WTC11 (cell line): ENCODE measurements at regions not wholly inside any gene's neighbourhood (a gene's known extent, or its start where the extent isn't known, plus 50 kb on each side); places are given as distances from the start of the nearest gene placed in this dataset.

Experiments used
- ATAC-seq: fragments of 200-7000 bp; cut with Tn5 transposase; 2 replicates; pipeline ENCODE4 v1.10.0; 2021; ENCODE audit warnings: mild to moderate bottlenecking, moderate library complexity
- CTCF ChIA-PET: fragments of 300-600 bp; sonication (Branson Sonifier 250); formaldehyde crosslinking; loops from one replicate; lab custom pipeline; 2021; ENCODE audit warnings: antibody characterized with exemption; lab: Charles Lee
- POLR2A ChIA-PET: fragments of 350-600 bp; sonication (Branson Sonifier 250); formaldehyde crosslinking; loops from one replicate; lab custom pipeline; 2021; ENCODE audit warnings: antibody characterized with exemption; lab: Charles Lee
- DNase-seq: peaks from one replicate; pipeline ENCODE4 v3.0.0; 2021; ENCODE audit warnings: low spot score
- H3K27ac Mint-ChIP-seq: 2 replicates; pipeline ENCODE4 v1.8.0; 2021; ENCODE audit warnings: mixed read lengths
- H3K27me3 Mint-ChIP-seq: 2 replicates; pipeline ENCODE4 v1.8.0; 2021; ENCODE audit warnings: low read depth, mild to moderate bottlenecking, moderate library complexity, mixed read lengths
- H3K36me3 Mint-ChIP-seq: 2 replicates; pipeline ENCODE4 v1.8.0; 2021; ENCODE audit warnings: mixed read lengths
- H3K4me1 Mint-ChIP-seq: 2 replicates; pipeline ENCODE4 v1.8.0; 2022; ENCODE audit warnings: mixed read lengths
- H3K4me3 Mint-ChIP-seq: 2 replicates; pipeline ENCODE4 v1.8.0; 2021; ENCODE audit warnings: mild to moderate bottlenecking, moderate library complexity, mixed read lengths
- H3K9me3 Mint-ChIP-seq: 2 replicates; pipeline ENCODE4 v1.8.0; 2021; ENCODE audit warnings: mixed read lengths
- AR ChIP-seq: fragments of 250-450 bp; sonication (Bioruptor Pico); IDR thresholded peaks from 2 replicates; pipeline ENCODE4 v1.9.0; 2021; ENCODE audit warnings: mild to moderate bottlenecking
- ARID4B ChIP-seq: sonication (generic); formaldehyde crosslinking; IDR thresholded peaks from 2 replicates; pipeline ENCODE4 v1.8.0; 2023; ENCODE audit warnings: missing genetic modification reagents, mild to moderate bottlenecking, borderline replicate concordance
- ATF1 ChIP-seq: sonication (generic); formaldehyde crosslinking; IDR thresholded peaks from 2 replicates; pipeline ENCODE4 v1.8.1; 2023; ENCODE audit warnings: mild to moderate bottlenecking, moderate library complexity, missing genetic modification reagents
- ESRRA ChIP-seq: sonication (generic); formaldehyde crosslinking; IDR thresholded peaks from 2 replicates; pipeline ENCODE4 v1.8.1; 2022; ENCODE audit warnings: mild to moderate bottlenecking, missing genetic modification reagents, borderline replicate concordance
- FOXP1 ChIP-seq: sonication (generic); formaldehyde crosslinking; IDR thresholded peaks from 2 replicates; pipeline ENCODE4 v1.8.0; 2022; ENCODE audit warnings: missing genetic modification reagents, mild to moderate bottlenecking, moderate library complexity, borderline replicate concordance
- KAT7 ChIP-seq: sonication (generic); formaldehyde crosslinking; IDR thresholded peaks from 2 replicates; pipeline ENCODE4 v1.8.1; 2023; ENCODE audit warnings: missing genetic modification reagents, mild to moderate bottlenecking, borderline replicate concordance
- MAX ChIP-seq: sonication (generic); formaldehyde crosslinking; IDR thresholded peaks from 2 replicates; pipeline ENCODE4 v1.8.0; 2022; ENCODE audit warnings: mild to moderate bottlenecking, missing genetic modification reagents
- NFATC4 ChIP-seq: fragments of 250-450 bp; sonication (Bioruptor Pico); IDR thresholded peaks from 2 replicates; pipeline ENCODE4 v1.9.0; 2021; ENCODE audit warnings: mild to moderate bottlenecking
- NR1H2 ChIP-seq: sonication (generic); formaldehyde crosslinking; IDR thresholded peaks from 2 replicates; pipeline ENCODE4 v1.9.0; 2021; ENCODE audit warnings: mild to moderate bottlenecking, moderate library complexity, missing genetic modification reagents
- NR3C1 ChIP-seq: sonication (generic); formaldehyde crosslinking; conservative IDR thresholded peaks from 2 replicates; pipeline ENCODE4 v1.8.1; 2023; ENCODE audit warnings: low read depth, mild to moderate bottlenecking, missing genetic modification reagents
- SMAD4 ChIP-seq: sonication (generic); formaldehyde crosslinking; IDR thresholded peaks from 2 replicates; pipeline ENCODE4 v1.8.0; 2022; ENCODE audit warnings: mild to moderate bottlenecking, missing genetic modification reagents
- SOX15 ChIP-seq: fragments of 250-450 bp; sonication (Bioruptor Pico); IDR thresholded peaks from 2 replicates; pipeline ENCODE4 v1.9.0; 2021; ENCODE audit warnings: mild to moderate bottlenecking
- USF1 ChIP-seq: sonication (generic); formaldehyde crosslinking; IDR thresholded peaks from 2 replicates; pipeline ENCODE4 v1.8.0; 2022; ENCODE audit warnings: mild to moderate bottlenecking, missing genetic modification reagents
- ZBTB21 ChIP-seq: sonication (generic); formaldehyde crosslinking; IDR thresholded peaks from 2 replicates; pipeline ENCODE4 v1.8.1; 2023; ENCODE audit warnings: mild to moderate bottlenecking, missing genetic modification reagents, borderline replicate concordance
- ZNF512 ChIP-seq: sonication (generic); formaldehyde crosslinking; IDR thresholded peaks from 2 replicates; pipeline ENCODE4 v1.8.1; 2022; ENCODE audit warnings: missing genetic modification reagents, borderline replicate concordance
- ZSCAN18 ChIP-seq: fragments of 250-450 bp; sonication (Bioruptor Pico); IDR thresholded peaks from 2 replicates; pipeline ENCODE4 v2.1.2; 2022; ENCODE audit warnings: mild to moderate bottlenecking, moderate library complexity
- TF ChIP-seq, protein P1 (sequence below): sonication (generic); formaldehyde crosslinking; IDR thresholded peaks from 2 replicates; pipeline ENCODE4 v1.8.0; 2023; ENCODE audit warnings: missing genetic modification reagents
- TF ChIP-seq, protein P2 (sequence below): sonication (generic); formaldehyde crosslinking; IDR thresholded peaks from 2 replicates; pipeline ENCODE4 v1.8.1; 2022; ENCODE audit warnings: mild to moderate bottlenecking, moderate library complexity, missing genetic modification reagents

- ATAC-seq (no peak), DNase-seq (no peak)
- ChIA-PET POLR2A (no interaction called here), CTCF (no interaction called here)
- 0 out of 2 replicates have a peak, but pooled peaks cover 5% of the 10 kb centered on the region for H3K9me3 Mint-ChIP-seq
- H3K27me3 Mint-ChIP-seq: no peaks in the 10 kb centered on the region
- H3K4me1 Mint-ChIP-seq: no peaks in the 10 kb centered on the region
- no peaks in the 10 kb centered on the region for H3K36me3 Mint-ChIP-seq
- no peak overlapping the region for H3K27ac Mint-ChIP-seq
- H3K4me3 Mint-ChIP-seq: no peak overlapping the region
- TF ChIP-seq SMAD4 (no peak), ZBTB21 (CRISPR knock-in tag) (no peak), ARID4B (CRISPR knock-in tag) (no peak), NR3C1 (CRISPR knock-in tag) (no peak), NR1H2 (no peak), AR (CRISPR knock-in tag) (no peak), SOX15 (no peak), KAT7 (CRISPR knock-in tag) (no peak), ESRRA (CRISPR knock-in tag) (no peak), ZNF512 (CRISPR knock-in tag) (no peak), ATF1 (CRISPR knock-in tag) (no peak)
- TF ChIP-seq, protein P1, sequence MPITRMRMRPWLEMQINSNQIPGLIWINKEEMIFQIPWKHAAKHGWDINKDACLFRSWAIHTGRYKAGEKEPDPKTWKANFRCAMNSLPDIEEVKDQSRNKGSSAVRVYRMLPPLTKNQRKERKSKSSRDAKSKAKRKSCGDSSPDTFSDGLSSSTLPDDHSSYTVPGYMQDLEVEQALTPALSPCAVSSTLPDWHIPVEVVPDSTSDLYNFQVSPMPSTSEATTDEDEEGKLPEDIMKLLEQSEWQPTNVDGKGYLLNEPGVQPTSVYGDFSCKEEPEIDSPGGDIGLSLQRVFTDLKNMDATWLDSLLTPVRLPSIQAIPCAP: no peak
Observed at GRCh38 chr2:103208916-103209315, 447.1 kb downstream of the TMEM182 start.

- Mint-ChIP-seq H3K27me3 (no peaks in the 10 kb centered on the region), H3K4me1 (no peaks in the 10 kb centered on the region), H3K4me3 (no peak overlapping the region), H3K9me3 (peaks cover 4% of the 10 kb centered on the region; the same call in 1 of the 2 replicates), H3K27ac (no peak overlapping the region), H3K36me3 (no peaks in the 10 kb centered on the region)
- TF ChIP-seq MAX (CRISPR knock-in tag): no peak
- TF ChIP-seq ZSCAN18 (CRISPR knock-in tag): no peak
- TF ChIP-seq FOXP1 (CRISPR knock-in tag): no peak
- TF ChIP-seq, protein P2, sequence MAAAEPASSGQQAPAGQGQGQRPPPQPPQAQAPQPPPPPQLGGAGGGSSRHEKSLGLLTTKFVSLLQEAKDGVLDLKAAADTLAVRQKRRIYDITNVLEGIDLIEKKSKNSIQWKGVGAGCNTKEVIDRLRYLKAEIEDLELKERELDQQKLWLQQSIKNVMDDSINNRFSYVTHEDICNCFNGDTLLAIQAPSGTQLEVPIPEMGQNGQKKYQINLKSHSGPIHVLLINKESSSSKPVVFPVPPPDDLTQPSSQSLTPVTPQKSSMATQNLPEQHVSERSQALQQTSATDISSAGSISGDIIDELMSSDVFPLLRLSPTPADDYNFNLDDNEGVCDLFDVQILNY (CRISPR knock-in tag): no peak
- TF ChIP-seq USF1 (CRISPR knock-in tag): no peak
- TF ChIP-seq NFATC4: no peak
- ChIA-PET POLR2A (no interaction called here), CTCF (no interaction called here)
- ATAC-seq (no peak), DNase-seq (no peak)
Observed at GRCh38 chr2:103213028-103213542, 451.3 kb downstream of the TMEM182 start.
